NCI-H510A (cell line): ENCODE measurements at regions not wholly inside any gene's neighbourhood (a gene's known extent, or its start where the extent isn't known, plus 50 kb on each side); places are given as distances from the start of the nearest gene placed in this dataset.

ENCODE experiments used
- DNase-seq: peaks from one replicate; lab custom pipeline; 2025; lab: John Stamatoyannopoulos, UW

DNA sequence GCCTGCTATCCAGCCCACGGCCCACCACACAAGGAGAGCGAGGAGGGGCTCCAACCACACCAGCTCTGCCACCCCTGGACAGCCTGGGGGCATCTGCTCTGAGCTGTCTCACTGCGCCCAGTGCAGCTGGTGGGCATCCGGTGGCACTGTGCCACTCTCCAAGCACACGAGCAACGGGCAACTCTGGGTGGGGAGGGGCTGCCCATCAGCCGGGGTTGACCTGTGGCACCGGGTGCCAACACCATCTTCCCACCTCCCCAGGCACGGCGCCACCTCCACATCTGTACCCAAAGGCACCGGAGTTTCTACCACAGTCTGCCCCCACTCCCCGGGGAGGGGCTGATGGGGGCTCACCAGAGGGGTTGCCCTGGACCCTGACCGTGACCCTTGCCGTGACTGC, 241.8 kb downstream of the RBFOX3 start:
- no peak for DNase-seq

DNA sequence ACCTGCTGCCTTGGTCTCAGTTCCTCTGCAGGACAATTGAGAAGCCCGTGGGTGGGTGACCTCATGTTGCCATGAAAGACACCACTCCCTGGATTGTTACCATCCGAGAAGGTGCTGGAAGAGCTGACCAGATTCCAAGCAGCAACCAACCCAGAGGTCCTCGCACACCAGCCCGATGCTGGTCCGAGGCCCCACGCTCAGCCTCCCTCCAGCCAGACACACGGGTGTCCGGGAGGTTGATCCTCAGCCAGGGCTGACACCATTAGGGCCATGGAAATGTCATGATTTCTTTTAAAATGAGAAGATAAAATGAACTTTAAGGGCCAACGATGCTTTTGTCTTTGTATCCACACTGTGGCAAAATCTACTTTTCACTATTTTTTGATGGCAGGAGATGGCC, 242.3 kb downstream of the RBFOX3 start:
- DNase-seq, result no peak

DNA sequence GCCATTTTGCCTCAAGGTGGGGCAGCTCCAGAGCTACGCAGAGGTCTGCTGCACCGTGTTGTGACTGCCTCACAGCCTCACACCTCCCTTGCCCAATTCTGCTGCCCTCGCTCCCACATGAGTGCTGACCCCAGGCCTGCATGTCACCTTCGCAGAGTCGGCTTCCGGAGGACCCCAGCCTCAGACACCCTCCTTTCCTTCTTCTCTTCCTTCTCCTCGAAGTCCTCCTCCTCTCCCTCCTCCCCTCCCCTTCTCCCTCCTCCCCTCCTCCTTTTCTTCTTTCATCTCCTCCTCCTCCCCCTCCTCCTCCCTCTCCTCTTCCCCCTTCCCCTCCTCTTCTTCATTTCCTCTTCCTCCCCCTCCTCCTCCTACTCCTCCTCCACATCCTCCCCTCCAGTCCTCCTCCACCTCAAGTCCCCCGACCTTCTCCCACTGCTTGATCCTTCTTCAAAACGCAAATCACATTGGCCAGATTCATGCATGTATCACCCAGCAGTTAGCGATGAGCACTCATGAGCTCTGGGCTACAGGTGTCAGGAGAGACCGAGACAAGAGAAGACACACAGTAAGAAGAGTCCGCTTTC, 243.8 kb downstream of the RBFOX3 start:
- DNase-seq, result no peak

DNA sequence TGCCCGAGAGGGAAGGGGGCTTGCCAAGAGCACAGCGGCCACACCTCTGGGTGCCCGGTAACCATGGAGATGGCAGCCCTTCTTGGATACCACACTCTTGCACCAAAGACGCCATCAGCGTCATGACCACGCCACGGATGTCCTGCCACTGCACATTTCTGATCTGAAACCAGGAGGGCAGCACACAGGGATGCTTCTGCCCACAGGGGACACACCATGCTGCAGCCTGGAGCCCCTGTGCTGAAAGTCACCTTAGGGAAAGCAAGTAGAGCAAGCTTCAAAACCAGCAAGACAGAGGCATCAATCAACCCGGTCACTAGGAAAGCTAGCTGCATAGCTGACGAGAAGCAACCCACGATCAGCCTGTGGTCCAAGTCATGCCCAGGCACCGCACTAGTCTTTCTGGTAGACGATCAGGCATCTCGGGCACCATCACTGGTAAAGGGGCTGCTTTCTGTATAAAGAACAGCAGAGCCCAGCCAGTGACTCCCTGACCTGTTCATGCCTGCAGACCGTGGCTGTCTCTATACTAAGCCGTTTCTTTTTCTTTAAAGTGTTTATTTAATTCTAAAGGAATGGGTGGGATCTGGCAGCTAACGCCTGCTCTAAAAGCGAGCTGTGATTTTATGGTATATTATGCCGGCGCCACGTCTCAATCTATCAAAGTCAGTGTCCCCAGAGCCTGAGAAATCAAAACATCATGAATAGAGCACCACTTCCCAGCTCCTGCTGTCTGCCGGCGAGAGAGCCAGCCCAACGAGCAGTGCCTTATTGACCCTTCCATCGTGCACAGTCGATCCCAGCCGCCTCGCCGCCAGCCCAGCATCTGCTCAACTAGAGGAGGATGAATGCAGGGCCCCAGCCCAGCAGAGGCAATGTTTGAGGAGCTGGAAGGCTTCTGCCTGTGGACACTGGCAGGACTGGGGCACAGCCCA, 244.7 kb downstream of the RBFOX3 start:
- DNase-seq, result no peak

DNA sequence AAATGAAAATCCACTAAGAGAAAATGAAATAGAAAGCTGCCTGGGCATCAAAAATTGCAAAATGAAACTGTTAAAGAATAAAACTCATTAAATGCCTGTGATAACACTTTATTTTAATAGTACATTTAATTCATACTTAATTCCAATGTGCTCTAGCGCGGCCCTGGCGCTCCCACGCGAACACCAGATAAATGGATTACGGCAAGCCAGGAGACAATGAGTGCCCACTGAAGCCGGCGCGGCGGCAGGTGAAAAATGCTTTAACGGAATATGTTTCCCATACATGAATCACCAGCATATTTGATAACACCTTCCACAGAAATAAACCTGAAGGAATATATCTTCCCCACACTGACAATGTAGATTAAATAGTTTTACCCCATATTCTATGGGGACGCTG, 245.5 kb downstream of the RBFOX3 start:
- no peak for DNase-seq

DNA sequence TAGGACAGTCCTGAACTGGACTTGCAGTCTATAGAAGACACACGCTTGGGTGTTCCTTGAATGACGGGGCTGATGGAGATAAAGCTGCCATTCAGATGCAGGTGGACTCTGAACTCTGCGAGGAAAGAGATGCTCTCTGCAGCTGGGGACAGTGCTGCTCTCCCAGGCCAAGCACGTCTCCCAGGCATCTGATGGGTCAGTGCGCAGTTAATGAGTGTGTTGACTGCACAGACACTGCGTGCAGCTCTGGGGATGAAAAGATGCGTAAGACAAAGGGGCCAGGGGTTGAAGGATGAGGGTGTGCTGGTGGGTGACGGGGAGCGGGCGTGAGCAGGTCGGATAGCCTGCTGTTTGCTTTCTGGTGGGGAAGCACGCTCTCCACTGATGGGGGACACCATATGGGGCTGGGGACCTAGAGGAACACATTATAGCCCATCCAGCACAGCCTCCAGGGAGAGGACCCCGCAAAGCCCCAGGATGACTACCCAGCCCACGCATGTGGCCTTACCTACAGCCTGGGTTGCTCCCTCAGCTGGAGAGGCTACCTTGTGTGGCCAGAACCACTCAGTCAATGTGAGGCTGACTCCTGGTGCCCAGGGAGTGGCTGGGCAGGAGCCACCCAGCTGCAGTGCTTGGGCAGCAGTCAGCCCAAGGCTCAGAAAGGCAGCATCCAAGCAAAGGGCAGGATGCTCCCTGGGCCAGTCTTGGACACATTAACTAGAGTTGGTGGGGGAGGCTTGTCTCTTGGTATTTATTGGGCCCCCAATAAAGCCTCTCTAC, 246.3 kb downstream of the RBFOX3 start:
- no peak for DNase-seq

DNA sequence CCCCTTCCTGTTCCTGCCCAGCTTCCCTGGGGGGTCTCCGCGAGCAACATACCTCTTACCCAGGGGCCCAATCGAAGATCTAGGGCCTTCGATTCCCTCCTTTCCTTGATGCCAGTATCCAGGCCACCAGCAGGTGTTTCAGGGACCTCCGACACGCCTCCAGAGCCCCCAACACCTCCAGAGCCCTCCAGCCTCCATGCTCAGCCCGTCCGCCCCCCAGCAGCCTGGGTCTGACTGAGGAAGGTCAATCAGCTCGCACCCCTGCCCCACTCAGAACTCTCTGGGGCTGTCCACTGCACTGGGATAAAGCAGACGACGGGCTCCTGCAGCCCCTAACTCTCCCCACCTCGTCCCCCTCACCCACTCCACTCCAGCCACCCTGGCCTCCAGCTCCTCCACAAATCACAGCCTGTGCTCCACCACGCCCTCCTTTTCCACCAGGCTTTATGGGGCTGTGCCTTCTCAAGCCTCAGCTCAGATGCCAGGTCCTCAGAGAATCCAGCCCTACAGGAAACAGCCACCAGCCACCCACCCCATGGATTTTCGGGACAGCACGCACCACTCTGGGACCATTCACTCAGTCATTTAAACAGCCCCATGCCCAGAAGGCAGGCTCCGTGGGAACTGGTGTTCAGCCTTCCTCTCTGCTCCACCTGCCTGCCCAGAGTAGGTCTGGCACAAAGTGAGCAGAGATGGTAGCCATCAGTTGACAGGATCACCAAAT, 247.1 kb downstream of the RBFOX3 start:
- no peak for DNase-seq

DNA sequence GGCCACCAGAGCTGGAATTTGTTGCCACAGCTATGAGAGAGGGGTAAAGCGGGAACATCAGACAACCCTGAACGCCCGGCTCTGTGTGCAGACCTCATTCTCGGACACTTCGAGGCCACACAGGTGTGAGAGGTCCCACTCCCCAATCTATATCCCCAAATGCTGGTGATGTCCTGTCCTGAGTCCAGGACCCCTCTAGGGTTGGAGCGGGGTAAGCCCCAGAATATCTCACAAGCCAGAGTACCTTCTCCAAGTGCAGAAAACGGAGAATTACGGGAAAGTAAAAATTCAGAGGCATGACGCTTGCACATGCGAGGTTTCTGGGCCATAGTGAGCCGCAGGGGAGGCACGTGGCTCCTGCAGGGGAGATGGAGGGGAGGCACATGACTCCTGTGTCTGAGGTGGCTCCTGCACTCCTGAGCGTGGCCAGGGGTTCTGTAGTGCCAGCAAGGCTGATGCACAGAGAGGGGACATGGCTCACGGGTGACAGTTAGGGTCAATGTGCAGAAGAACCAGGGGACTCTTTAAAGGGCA, 248.0 kb downstream of the RBFOX3 start:
- no peak for DNase-seq

DNA sequence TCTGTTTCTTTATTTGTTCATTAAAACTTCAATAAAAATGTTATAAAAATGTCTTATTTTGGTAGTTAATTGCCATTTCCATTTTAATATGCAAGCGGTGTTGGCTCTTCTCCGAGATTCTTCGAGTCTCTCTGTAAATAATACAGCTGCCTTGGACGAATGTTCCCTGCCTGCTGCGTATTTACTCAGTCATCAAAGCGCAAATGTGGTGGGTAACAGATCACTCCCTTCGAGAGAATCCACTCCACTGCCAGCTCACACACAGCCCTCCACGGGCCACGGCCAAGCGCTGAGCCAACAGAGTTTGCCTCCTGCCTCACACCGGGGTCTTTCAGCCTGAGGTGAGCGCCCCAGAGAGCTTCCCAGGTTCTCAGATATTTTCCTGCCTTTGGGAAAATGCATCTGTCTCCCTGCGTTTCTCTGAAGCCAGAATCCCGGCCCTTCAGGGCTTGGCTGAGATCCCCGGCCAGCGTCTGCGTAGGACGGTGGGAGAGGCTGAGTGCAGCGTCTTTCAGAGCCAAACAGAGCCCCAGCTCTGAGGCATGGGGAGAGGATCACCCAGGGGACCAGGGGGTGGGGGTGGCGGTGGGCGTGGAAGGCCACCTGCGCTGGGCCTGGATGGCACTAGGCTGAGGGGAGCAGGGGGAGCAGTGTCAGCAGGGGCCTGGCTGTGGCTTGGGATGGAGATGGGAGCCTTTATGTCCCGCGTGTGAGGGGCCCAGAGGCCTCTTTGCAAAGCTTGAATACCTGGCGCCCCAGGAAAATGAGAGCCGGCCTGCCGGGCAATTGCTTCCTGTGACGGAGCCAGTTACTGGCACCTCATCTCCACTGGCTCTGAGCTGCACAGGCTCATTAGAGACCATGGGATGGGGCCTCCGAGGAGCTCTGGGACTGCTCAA, 248.7 kb downstream of the RBFOX3 start:
- DNase-seq, result no peak

DNA sequence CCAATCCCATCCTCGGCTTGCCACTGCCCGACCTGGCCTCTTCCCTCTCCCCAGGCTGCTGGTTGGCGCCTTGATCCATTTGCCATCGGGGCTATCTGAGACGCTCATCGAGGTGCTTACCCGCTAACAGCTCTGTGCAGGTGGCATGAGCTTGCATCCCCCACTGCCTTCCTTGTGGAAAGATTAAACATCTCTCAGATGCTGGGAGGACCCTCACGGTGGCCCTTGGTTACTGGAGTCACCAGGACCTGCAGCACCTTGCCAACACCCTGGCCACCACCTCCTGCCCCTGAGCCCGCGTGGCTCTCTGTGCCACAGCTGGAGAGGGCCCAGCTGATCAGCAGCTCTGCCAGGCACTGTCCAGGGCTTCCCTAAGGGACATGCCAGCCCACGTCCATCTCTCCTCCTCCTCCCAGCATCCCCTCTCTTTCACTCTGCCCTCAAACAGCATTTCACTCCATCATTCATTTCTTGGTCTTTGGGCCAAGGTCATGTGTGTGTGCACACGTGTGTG, 249.6 kb downstream of the RBFOX3 start:
- no peak for DNase-seq

DNA sequence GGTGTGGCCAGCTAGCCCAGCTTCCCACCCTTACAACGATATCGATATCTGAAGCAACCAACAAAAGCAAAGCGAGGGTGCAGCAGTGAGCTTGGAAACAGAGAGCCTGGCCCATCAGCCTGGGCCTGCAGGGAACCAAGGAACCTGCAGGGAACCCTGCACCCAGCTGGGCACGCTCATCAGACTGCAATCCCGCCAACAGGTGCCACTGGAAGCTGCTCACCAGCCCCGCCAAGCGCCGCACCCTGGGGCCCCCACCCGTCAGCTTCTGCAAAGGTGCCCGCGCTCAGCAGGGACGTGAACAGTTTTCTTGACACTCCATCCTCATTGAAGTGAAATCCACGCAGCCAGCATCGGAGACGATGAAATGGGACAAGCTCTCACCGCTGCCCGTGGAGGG, 250.7 kb downstream of the RBFOX3 start:
- no peak for DNase-seq

DNA sequence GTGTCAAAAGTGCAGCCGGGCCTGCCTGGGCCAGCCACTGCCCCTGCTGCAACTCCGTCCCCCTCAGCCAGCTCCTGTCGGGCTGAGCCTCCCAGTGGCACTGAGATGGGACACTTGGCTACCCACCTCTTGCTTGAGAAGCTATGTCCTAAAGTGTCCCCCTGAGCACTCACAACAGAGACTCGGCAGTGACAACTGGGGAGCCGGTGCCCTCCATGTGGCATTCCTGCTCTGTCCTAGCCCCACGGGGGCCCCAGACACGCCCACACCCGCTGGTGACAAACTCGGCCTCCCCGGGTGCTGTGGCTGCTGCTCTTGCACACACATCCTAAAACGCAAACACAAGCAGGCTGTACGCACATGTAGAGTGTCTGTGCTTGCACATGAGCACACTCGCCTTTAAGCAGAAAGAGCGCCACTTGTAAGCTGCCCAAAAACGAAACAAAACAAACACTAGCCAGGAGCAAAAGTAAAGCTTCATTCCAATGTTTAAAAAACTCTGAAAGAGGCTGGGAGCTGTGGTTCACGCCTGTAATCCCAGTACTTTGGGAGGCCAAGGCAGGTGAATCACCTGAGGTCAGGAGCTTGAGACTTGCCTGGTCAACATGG, 253.9 kb downstream of the RBFOX3 start:
- no peak for DNase-seq

DNA sequence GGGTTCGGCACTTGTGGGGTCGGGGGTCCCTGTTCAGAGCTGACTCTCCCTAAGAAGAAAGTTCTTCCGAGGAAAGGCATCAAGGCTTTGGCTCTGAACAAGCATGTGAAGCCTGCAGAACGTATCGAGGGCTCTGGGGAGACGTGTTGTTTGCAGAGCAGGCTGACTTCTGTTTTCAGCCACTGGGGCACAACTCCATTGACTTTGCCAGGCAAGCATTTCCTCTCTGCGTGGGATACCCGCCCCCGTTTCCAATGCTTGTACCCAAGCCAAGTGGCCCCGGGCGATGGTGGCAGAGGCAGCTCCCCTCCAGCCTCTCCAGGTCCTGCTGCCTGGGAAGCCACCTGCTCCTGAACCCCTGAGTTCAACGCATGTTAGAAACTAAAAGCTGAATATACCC, 255.7 kb downstream of the RBFOX3 start:
- DNase-seq, result no peak

DNA sequence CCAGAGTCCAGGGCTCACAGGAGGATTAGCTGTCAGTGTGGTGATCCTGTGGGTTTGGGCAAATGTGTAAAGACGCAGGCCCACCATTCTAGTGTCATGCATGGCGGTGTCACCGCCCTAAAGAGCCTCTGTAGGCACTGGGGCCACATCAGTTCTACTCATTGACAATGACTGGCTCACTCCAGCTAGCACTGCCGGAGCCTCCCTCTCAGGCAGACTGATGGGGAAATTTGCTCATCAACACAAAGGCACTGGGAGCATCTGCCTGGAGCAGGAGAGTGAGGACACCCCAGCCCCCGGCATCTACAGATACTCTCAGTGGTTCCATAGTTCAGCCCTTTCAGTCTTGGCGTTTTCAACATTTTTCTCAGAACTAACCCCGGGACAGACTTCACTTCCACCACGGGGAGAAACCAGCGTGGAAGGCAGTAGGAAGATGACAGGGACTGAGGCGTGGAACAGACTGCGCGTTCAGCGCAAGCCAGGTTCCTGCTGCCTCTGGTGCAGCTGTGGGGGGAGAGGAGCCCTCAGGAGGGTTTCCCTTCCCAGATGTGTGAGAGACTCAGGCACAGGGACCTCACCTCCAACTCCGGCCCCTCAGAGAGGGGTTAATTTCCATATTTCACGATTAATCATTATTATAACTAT, 256.6 kb downstream of the RBFOX3 start:
- DNase-seq, result no peak

DNA sequence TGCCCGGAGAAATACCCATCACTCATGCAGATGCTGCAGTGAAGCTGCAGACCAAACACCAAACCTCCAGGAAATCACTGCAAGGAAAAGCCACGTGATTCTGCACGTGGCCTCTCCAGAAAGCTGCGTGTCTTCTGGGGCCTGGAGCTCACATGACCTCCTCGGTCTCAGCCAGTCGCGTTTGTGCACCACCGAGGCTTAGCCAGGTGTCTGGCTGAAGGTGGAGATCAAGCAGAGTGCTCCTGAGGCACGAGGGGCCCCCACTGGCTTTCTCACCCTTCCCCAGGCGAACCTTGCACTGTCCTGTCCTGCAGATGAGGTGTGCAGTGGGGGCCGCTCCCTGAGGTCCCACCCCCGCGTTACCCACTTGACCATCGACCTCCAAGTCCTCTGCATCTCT, 257.3 kb downstream of the RBFOX3 start:
- DNase-seq, result no peak

DNA sequence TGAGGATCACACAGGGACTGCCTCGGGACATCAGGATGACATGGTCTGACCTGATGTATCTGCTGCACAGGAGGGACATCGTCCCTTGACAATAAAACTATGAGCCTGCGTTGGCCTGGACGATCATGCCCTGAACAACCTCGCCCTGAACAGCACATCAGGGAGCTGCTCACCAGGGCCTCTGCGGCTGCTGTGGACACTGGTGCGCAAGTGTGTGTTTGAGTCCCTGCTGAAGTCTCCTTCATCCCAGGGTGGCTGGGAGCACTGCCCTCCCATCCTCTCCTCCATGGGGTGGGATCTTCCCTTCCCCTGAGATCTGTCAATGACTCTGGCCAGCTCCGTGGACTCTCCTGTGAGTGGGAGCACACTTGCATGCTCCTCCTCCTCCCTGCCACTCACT, 257.8 kb downstream of the RBFOX3 start:
- DNase-seq, result no peak

DNA sequence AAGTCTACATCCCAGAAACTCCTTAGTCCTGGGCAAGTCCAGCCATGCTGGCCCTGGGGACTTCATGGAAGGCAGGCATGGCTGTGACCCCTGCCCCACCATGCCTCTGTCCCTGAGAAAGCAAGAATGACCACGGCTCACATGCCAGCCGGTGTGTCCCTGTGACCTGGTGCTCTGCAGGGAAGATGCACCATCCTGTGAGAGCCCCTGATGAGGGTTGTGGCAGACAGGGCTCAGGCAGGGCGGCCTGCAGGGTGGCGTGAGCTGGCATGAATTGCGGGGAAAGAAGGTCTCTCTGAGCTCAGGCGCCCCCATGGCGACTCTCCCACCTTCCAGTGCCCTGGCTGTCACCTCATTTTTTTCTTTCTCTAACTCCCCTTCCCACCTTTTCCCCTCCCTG, 260.3 kb downstream of the RBFOX3 start:
- DNase-seq, result no peak

DNA sequence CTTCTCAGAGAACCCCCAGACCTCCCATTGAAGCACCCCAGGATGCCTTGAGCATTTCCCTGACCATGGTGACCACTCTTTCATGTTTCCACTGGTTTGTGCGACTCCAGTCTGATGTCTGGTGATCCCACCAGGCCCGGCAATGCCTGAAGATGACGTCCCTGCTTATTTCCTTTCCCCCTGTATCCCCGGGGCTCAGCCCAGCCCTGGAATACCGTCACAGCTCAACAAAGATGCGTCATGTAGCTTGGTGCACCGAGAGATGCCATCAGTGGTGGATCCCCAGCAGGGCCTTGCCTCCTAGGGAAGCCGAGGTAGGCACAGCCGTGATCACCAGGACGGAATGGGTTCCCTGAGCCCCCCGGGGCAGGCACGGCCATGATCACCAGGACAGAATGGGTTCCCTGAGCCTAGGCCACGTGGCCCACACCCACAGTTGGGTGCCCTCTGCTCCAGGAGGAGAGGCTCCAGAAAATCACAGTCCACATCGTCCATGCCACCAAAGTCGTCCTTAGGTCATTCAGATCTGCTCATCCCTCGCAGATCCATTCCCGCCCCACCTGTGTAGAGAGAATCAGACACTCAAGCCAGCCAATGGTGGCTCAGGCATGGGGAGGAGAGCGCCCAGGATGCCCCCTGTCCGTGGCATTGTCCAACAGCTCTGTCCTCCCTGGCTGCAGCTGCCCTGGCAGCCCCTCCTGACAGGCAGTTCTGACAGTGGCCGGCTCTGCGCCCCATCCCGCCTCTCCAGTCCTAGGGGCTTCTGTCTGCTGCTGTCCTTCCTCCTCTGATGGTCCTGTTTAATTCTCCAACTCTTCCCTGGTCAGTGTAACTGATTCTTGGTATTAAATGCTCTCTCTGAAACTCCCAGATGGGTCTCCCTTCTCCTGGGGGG, 261.1 kb downstream of the RBFOX3 start:
- DNase-seq, result no peak

DNA sequence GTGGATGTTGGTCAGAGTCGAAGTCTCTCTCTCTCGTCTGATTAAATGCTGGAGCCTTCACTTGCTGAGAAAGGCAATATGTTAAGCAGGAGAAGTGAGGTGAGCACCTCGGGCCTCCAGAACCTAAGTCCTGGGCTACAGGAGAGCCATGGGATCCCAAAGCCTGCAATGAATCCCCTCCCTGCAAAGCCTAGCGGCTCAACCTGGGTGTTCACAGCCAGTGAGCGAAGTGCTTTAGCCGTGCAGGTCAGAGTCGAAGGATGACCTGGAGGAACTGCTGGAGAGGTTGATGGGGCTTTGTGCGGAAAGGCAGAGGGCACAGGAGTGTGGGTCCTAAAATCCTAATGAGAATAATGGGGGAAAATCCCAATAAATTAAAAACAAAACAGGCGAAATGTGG, 267.8 kb downstream of the ENGASE start:
- DNase-seq, result no peak
